Central memory CD8-positive, alpha-beta T cell (primary cell): ENCODE measurements at regions not wholly inside any gene's neighbourhood (a gene's known extent, or its start where the extent isn't known, plus 50 kb on each side); places are given as distances from the start of the nearest gene placed in this dataset.
"Not testable (repeated sequence)": the region's sequence is repeated elsewhere in the genome, so short reads cannot be mapped to it uniquely, and the experiment has no call there.

Experiments used
- ATAC-seq: fragments of 150-1000 bp; cut with Tn5 transposase; replicated peaks from 2 replicates; pipeline ENCODE4 v1.10.0; 2022; ENCODE audit warnings: mild to moderate bottlenecking, moderate FRiP score, moderate number of reproducible peaks; ENCODE audit not compliant: poor library complexity, severe bottlenecking; ENCODE audit errors: extremely low read depth
- DNase-seq, 2 donors: peaks; one replicate each; pipeline ENCODE4 v3.0.0; 2021; ENCODE audit warnings: low spot score in 2 of 2
- H3K27ac Mint-ChIP-seq: one replicate; pipeline ENCODE4 v1.8.0; 2022; ENCODE audit warnings: low read depth, mild to moderate bottlenecking, moderate library complexity, mixed read lengths
- H3K27me3 Mint-ChIP-seq: one replicate; pipeline ENCODE4 v1.8.0; 2022; ENCODE audit warnings: mixed read lengths
- H3K36me3 Mint-ChIP-seq: one replicate; pipeline ENCODE4 v1.8.0; 2022; ENCODE audit warnings: mild to moderate bottlenecking, moderate library complexity, mixed read lengths; ENCODE audit not compliant: insufficient read depth
- H3K4me1 Mint-ChIP-seq: one replicate; pipeline ENCODE4 v1.8.0; 2022; ENCODE audit warnings: mixed read lengths
- H3K4me3 Mint-ChIP-seq: one replicate; pipeline ENCODE4 v1.8.0; 2022; ENCODE audit warnings: mild to moderate bottlenecking, moderate library complexity, mixed read lengths
- H3K9me3 Mint-ChIP-seq: one replicate; pipeline ENCODE4 v1.8.0; 2022; ENCODE audit warnings: mixed read lengths

- H3K27ac Mint-ChIP-seq = no peak overlapping the region
- no peaks in the 10 kb centered on the region for H3K9me3 Mint-ChIP-seq
- no peaks in the 10 kb centered on the region for H3K36me3 Mint-ChIP-seq
- H3K4me1 Mint-ChIP-seq = no peaks in the 10 kb centered on the region
- DNase-seq (no peak), ATAC-seq (no peak)
- no peaks in the 10 kb centered on the region for H3K27me3 Mint-ChIP-seq
- no peak overlapping the region for H3K4me3 Mint-ChIP-seq
Measured at GRCh38 chr7:16270844-16271243, 150.5 kb downstream of the CRPPA start.

GRCh38 chr7:16268821-16269768, 152.2 kb downstream of the CRPPA start:
- Mint-ChIP-seq H3K27me3 (no peaks in the 10 kb centered on the region), H3K36me3 (no peaks in the 10 kb centered on the region), H3K9me3 (no peaks in the 10 kb centered on the region), H3K27ac (no peak overlapping the region), H3K4me3 (no peak overlapping the region), H3K4me1 (no peaks in the 10 kb centered on the region)
- ATAC-seq (no peak), DNase-seq (no peak)

- Mint-ChIP-seq H3K4me3 (no peak overlapping the region), H3K36me3 (no peaks in the 10 kb centered on the region), H3K27me3 (no peaks in the 10 kb centered on the region), H3K27ac (no peak overlapping the region), H3K4me1 (no peaks in the 10 kb centered on the region), H3K9me3 (no peaks in the 10 kb centered on the region)
- no peak for DNase-seq
- ATAC-seq = no peak
Measured at GRCh38 chr7:16267953-16268820, 153.2 kb downstream of the CRPPA start.

GRCh38 chr7:16266877-16267276, 154.5 kb downstream of the CRPPA start:
- H3K27ac Mint-ChIP-seq = no peak overlapping the region
- no peak for ATAC-seq
- no peaks in the 10 kb centered on the region for H3K9me3 Mint-ChIP-seq
- H3K4me3 Mint-ChIP-seq = no peak overlapping the region
- H3K27me3 Mint-ChIP-seq = no peaks in the 10 kb centered on the region
- no peak for DNase-seq
- H3K4me1 Mint-ChIP-seq = no peaks in the 10 kb centered on the region
- no peaks in the 10 kb centered on the region for H3K36me3 Mint-ChIP-seq

GRCh38 chr7:16266470-16266869, 154.9 kb downstream of the CRPPA start:
- DNase-seq, H3K27me3 Mint-ChIP-seq, H3K4me3 Mint-ChIP-seq, H3K27ac Mint-ChIP-seq, H3K9me3 Mint-ChIP-seq, H3K4me1 Mint-ChIP-seq, H3K36me3 Mint-ChIP-seq, ATAC-seq: not testable (repeated sequence)

- H3K9me3 Mint-ChIP-seq = no peaks in the 10 kb centered on the region
- H3K36me3 Mint-ChIP-seq = no peaks in the 10 kb centered on the region
- H3K27ac Mint-ChIP-seq = no peak overlapping the region
- no peaks in the 10 kb centered on the region for H3K4me1 Mint-ChIP-seq
- no peaks in the 10 kb centered on the region for H3K27me3 Mint-ChIP-seq
- DNase-seq (no peak), ATAC-seq (no peak)
- no peak overlapping the region for H3K4me3 Mint-ChIP-seq
Measured at GRCh38 chr7:16265863-16266458, 155.4 kb downstream of the CRPPA start.

- Mint-ChIP-seq H3K9me3 (no peaks in the 10 kb centered on the region), H3K4me3 (no peak overlapping the region), H3K4me1 (no peaks in the 10 kb centered on the region), H3K27me3 (no peaks in the 10 kb centered on the region), H3K27ac (no peak overlapping the region), H3K36me3 (no peaks in the 10 kb centered on the region)
- DNase-seq = no peak
- no peak for ATAC-seq
Measured at GRCh38 chr7:16264823-16265804, 156.2 kb downstream of the CRPPA start.

- H3K4me3 Mint-ChIP-seq = no peak overlapping the region
- no peaks in the 10 kb centered on the region for H3K36me3 Mint-ChIP-seq
- no peak overlapping the region for H3K27ac Mint-ChIP-seq
- H3K9me3 Mint-ChIP-seq = no peaks in the 10 kb centered on the region
- DNase-seq (no peak), ATAC-seq (no peak)
- H3K27me3 Mint-ChIP-seq = no peaks in the 10 kb centered on the region
- H3K4me1 Mint-ChIP-seq = no peaks in the 10 kb centered on the region
Measured at GRCh38 chr7:16264036-16264819, 157.1 kb downstream of the CRPPA start.

- not testable (repeated sequence) for DNase-seq, H3K4me1 Mint-ChIP-seq, H3K9me3 Mint-ChIP-seq, ATAC-seq, H3K36me3 Mint-ChIP-seq, H3K4me3 Mint-ChIP-seq, H3K27ac Mint-ChIP-seq, H3K27me3 Mint-ChIP-seq
Measured at GRCh38 chr7:16263377-16263776, 158.0 kb downstream of the CRPPA start.

GRCh38 chr7:16261654-16262053, 159.7 kb downstream of the CRPPA start:
- H3K4me1 Mint-ChIP-seq = no peaks in the 10 kb centered on the region
- H3K36me3 Mint-ChIP-seq = no peaks in the 10 kb centered on the region
- ATAC-seq (no peak), DNase-seq (no peak)
- no peak overlapping the region for H3K27ac Mint-ChIP-seq
- no peaks in the 10 kb centered on the region for H3K9me3 Mint-ChIP-seq
- H3K27me3 Mint-ChIP-seq = no peaks in the 10 kb centered on the region
- no peak overlapping the region for H3K4me3 Mint-ChIP-seq

- no peak for DNase-seq
- H3K4me3 Mint-ChIP-seq = no peak overlapping the region
- no peaks in the 10 kb centered on the region for H3K36me3 Mint-ChIP-seq
- no peak overlapping the region for H3K27ac Mint-ChIP-seq
- no peaks in the 10 kb centered on the region for H3K4me1 Mint-ChIP-seq
- no peaks in the 10 kb centered on the region for H3K9me3 Mint-ChIP-seq
- ATAC-seq = no peak
- H3K27me3 Mint-ChIP-seq = no peaks in the 10 kb centered on the region
Measured at GRCh38 chr7:16261100-16261499, 160.2 kb downstream of the CRPPA start.
